SK-N-MC (cell line): ENCODE measurements at regions not wholly inside any gene's neighbourhood (a gene's known extent, or its start where the extent isn't known, plus 50 kb on each side); places are given as distances from the start of the nearest gene placed in this dataset.

ENCODE experiments used
- DNase-seq: peaks from one replicate; pipeline ENCODE4 v3.0.0-alpha.2; 2011; ENCODE audit warnings: low read depth, low spot score
- H3K27ac ChIP-seq: fragments of 200-600 bp; sonication (generic); 2 replicates; pipeline ENCODE4 v1.5.1; 2016; ENCODE audit warnings: mixed run types
- H3K36me3 ChIP-seq: fragments of 200-600 bp; sonication (generic); 2 replicates; pipeline ENCODE4 v1.6.1; 2017; ENCODE audit warnings: antibody characterized with exemption, low read length, mixed read lengths; ENCODE audit not compliant: insufficient read depth
- H3K4me3 ChIP-seq: fragments of 200-600 bp; sonication (generic); 2 replicates; pipeline ENCODE4 v1.5.1; 2016
- H3K9ac ChIP-seq: fragments of 200-600 bp; sonication (generic); 2 replicates; pipeline ENCODE4 v1.8.0; 2017; ENCODE audit warnings: mixed run types, mixed read lengths; ENCODE audit not compliant: insufficient read length
- H3K9me3 ChIP-seq: fragments of 200-600 bp; sonication (generic); 2 replicates; pipeline ENCODE4 v1.6.1; 2017; ENCODE audit warnings: low read depth, mild to moderate bottlenecking, antibody characterized with exemption, low read length, moderate library complexity, mixed read lengths
- EZH2 ChIP-seq: fragments of 200-600 bp; sonication (generic); IDR thresholded peaks from one replicate; pipeline ENCODE4 v1.6.1; 2017; ENCODE audit warnings: antibody characterized with exemption
- FOXP2 ChIP-seq: optimal IDR thresholded peaks from 2 replicates; pipeline ENCODE3; 2011; ENCODE audit warnings: mild to moderate bottlenecking, moderate library complexity; ENCODE audit not compliant: insufficient read depth; ENCODE audit errors: extremely low read length, control extremely low read depth
- POLR2AphosphoS5 ChIP-seq: IDR thresholded peaks from 2 replicates; pipeline ENCODE4 v1.6.1; 2012; ENCODE audit warnings: mild to moderate bottlenecking, low read depth, low read length, borderline replicate concordance

- Histone ChIP-seq H3K36me3 (no peaks in the 10 kb centered on the region), H3K9me3 (no peaks in the 10 kb centered on the region), H3K27ac (no peak overlapping the region), H3K4me3 (no peak overlapping the region), H3K9ac (no peak overlapping the region)
- no peak for DNase-seq
- TF ChIP-seq POLR2AphosphoS5 = no peak
Observed at GRCh38 chr10:129388435-129388834, 78.6 kb upstream of the MGMT start.

- Histone ChIP-seq H3K9ac (no peak overlapping the region), H3K27ac (no peak overlapping the region), H3K4me3 (no peak overlapping the region), H3K36me3 (no peaks in the 10 kb centered on the region), H3K9me3 (no peaks in the 10 kb centered on the region)
- no peak for TF ChIP-seq POLR2AphosphoS5
- DNase-seq = no peak
Observed at GRCh38 chr10:129389194-129389593, 77.8 kb upstream of the MGMT start.

GRCh38 chr10:129390147-129390546 lies 76.9 kb upstream of the MGMT start:
- no peak for DNase-seq
- Histone ChIP-seq H3K4me3 (no peak overlapping the region), H3K9me3 (no peaks in the 10 kb centered on the region), H3K27ac (no peak overlapping the region), H3K36me3 (no peaks in the 10 kb centered on the region), H3K9ac (no peak overlapping the region)
- TF ChIP-seq FOXP2 (no peak), EZH2 (no peak), POLR2AphosphoS5 (no peak)

- no peak for TF ChIP-seq POLR2AphosphoS5
- TF ChIP-seq FOXP2 = no peak
- TF ChIP-seq EZH2 = no peak
- no peak for DNase-seq
- H3K27ac ChIP-seq = no peak overlapping the region
Observed at GRCh38 chr10:129390726-129391125, 76.3 kb upstream of the MGMT start.

GRCh38 chr10:129391464-129391863 lies 75.6 kb upstream of the MGMT start:
- H3K36me3 ChIP-seq = no peaks in the 10 kb centered on the region
- no peak overlapping the region for H3K4me3 ChIP-seq
- H3K9me3 ChIP-seq = no peaks in the 10 kb centered on the region
- no peak overlapping the region for H3K27ac ChIP-seq
- no peak overlapping the region for H3K9ac ChIP-seq
- no peak for DNase-seq
- TF ChIP-seq EZH2 = no peak
- TF ChIP-seq FOXP2 = no peak
- no peak for TF ChIP-seq POLR2AphosphoS5

More at GRCh38 chr10:129390726-129391125, 76.3 kb upstream of the MGMT start:
- H3K9ac ChIP-seq = no peak overlapping the region
- H3K9me3 ChIP-seq = no peaks in the 10 kb centered on the region
- H3K36me3 ChIP-seq = no peaks in the 10 kb centered on the region
- H3K4me3 ChIP-seq = no peak overlapping the region

- H3K4me3 ChIP-seq = no peak overlapping the region
- no peak for DNase-seq
- no peak overlapping the region for H3K9ac ChIP-seq
- H3K27ac ChIP-seq = no peak overlapping the region
- H3K36me3 ChIP-seq = no peaks in the 10 kb centered on the region
- H3K9me3 ChIP-seq = no peaks in the 10 kb centered on the region
- no peak for TF ChIP-seq POLR2AphosphoS5
- TF ChIP-seq EZH2 = no peak
- TF ChIP-seq FOXP2 = no peak
Observed at GRCh38 chr10:129392855-129393254, 74.2 kb upstream of the MGMT start.

GRCh38 chr10:129393812-129394211 lies 73.2 kb upstream of the MGMT start:
- no peak for DNase-seq
- no peak overlapping the region for H3K9ac ChIP-seq
- TF ChIP-seq POLR2AphosphoS5 = no peak
- TF ChIP-seq FOXP2 = no peak
- TF ChIP-seq EZH2 = no peak
- H3K27ac ChIP-seq = no peak overlapping the region
- no peaks in the 10 kb centered on the region for H3K36me3 ChIP-seq
- H3K9me3 ChIP-seq = no peaks in the 10 kb centered on the region
- no peak overlapping the region for H3K4me3 ChIP-seq

- Histone ChIP-seq H3K36me3 (no peaks in the 10 kb centered on the region), H3K9ac (no peak overlapping the region), H3K27ac (no peak overlapping the region), H3K9me3 (no peaks in the 10 kb centered on the region), H3K4me3 (no peak overlapping the region)
- DNase-seq = no peak
- no peak for TF ChIP-seq EZH2
Observed at GRCh38 chr10:129394518-129395328, 72.3 kb upstream of the MGMT start.

GRCh38 chr10:129396021-129396722 lies 70.9 kb upstream of the MGMT start:
- no peak for TF ChIP-seq EZH2
- no peak for TF ChIP-seq POLR2AphosphoS5
- TF ChIP-seq FOXP2 = no peak
- Histone ChIP-seq H3K9me3 (no peaks in the 10 kb centered on the region), H3K36me3 (no peaks in the 10 kb centered on the region), H3K27ac (no peak overlapping the region), H3K4me3 (no peak overlapping the region), H3K9ac (no peak overlapping the region)
- no peak for DNase-seq
